HG02943 (cell line): ENCODE measurements at regions not wholly inside any gene's neighbourhood (a gene's known extent, or its start where the extent isn't known, plus 50 kb on each side); places are given as distances from the start of the nearest gene placed in this dataset.

Experiments
- ATAC-seq: cut with Tn5 transposase; IDR thresholded peaks from one replicate; pipeline ENCODE4 v1.9.1; 2021; ENCODE audit warnings: mild to moderate bottlenecking, low read depth, moderate library complexity; ENCODE audit not compliant: unreplicated experiment

GRCh38 chr2:18845854-18846445, 256.6 kb upstream of the NT5C1B start:
- no peak for ATAC-seq

GRCh38 chr2:18842836-18843235, 253.5 kb upstream of the NT5C1B start:
- no peak for ATAC-seq

- ATAC-seq: no peak
These were observed 252.1 kb upstream of the NT5C1B start for GRCh38 chr2:18841248-18842150.

GRCh38 chr2:18837240-18837639, 247.9 kb upstream of the NT5C1B start:
- no peak for ATAC-seq

- no peak for ATAC-seq
These were observed 247.1 kb upstream of the NT5C1B start for GRCh38 chr2:18836436-18836835.

- ATAC-seq: no peak
These were observed 246.4 kb upstream of the NT5C1B start for GRCh38 chr2:18835787-18836186.

GRCh38 chr2:18834341-18834740, 245.0 kb upstream of the NT5C1B start:
- ATAC-seq: no peak

- no peak for ATAC-seq
These were observed 244.6 kb upstream of the NT5C1B start for GRCh38 chr2:18833941-18834340.

GRCh38 chr2:18831916-18832510, 242.6 kb upstream of the NT5C1B start:
- no peak for ATAC-seq

- no peak for ATAC-seq
These were observed 241.6 kb upstream of the NT5C1B start for GRCh38 chr2:18830962-18831361.

GRCh38 chr2:18829976-18830375, 240.6 kb upstream of the NT5C1B start:
- ATAC-seq: no peak

- no peak for ATAC-seq
These were observed 240.0 kb upstream of the NT5C1B start for GRCh38 chr2:18829251-18829902.

GRCh38 chr2:18828296-18828695, 238.9 kb upstream of the NT5C1B start:
- no peak for ATAC-seq

- ATAC-seq: no peak
These were observed 236.5 kb upstream of the NT5C1B start for GRCh38 chr2:18825838-18826237.

GRCh38 chr2:18824915-18825314, 235.5 kb upstream of the NT5C1B start:
- no peak for ATAC-seq

GRCh38 chr2:18824325-18824790, 235.0 kb upstream of the NT5C1B start:
- no peak for ATAC-seq

GRCh38 chr2:18821431-18821830, 232.1 kb upstream of the NT5C1B start:
- no peak for ATAC-seq

GRCh38 chr2:18820966-18821365, 231.6 kb upstream of the NT5C1B start:
- no peak for ATAC-seq

GRCh38 chr2:18819566-18819965, 230.2 kb upstream of the NT5C1B start:
- ATAC-seq: no peak

GRCh38 chr2:18814387-18814786, 225.0 kb upstream of the NT5C1B start:
- ATAC-seq: no peak

- ATAC-seq: no peak
These were observed 215.2 kb upstream of the NT5C1B start for GRCh38 chr2:18804536-18804935.
